GM19023 (cell line): ENCODE measurements at regions not wholly inside any gene's neighbourhood (a gene's known extent, or its start where the extent isn't known, plus 50 kb on each side); places are given as distances from the start of the nearest gene placed in this dataset.

Experiments used
- ATAC-seq: cut with Tn5 transposase; IDR thresholded peaks from one replicate; pipeline ENCODE4 v1.9.1; 2021; ENCODE audit warnings: mild to moderate bottlenecking, moderate library complexity; ENCODE audit not compliant: unreplicated experiment

DNA sequence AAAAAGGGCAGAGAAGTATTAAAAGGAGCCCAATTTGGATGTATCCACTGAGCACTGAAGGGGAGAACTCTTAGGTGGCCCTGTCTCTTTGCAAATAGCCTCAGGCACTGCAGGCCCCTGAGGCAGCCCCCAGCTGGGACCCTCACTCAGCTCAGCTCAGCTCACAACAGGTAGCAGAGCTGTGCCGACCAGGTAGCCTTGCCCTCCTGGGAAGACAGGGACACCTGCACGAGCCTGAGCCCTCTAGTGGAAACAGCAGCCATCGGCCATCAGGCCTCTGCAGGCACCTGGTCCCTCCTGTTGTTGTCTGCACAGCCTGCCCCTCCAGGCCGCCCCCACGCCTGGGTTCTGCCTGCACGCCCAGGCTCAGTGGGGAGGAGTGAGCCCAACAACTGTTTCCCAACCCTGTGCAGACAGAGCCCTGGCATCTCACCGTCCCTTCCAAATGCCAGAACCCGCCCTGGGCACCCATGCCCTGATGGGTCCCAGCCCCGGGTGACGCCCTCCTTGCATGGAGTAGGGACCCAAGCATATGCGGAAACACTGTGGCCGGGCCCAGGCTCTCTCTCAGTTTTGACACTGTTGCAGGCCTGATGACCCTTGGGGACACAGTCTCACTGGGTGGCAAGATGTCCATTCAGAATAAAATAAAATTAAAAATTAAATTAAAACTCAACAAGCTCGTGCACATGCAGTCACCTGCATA is 60.0 kb upstream of the AJAP1 start:
- ATAC-seq: no peak

DNA sequence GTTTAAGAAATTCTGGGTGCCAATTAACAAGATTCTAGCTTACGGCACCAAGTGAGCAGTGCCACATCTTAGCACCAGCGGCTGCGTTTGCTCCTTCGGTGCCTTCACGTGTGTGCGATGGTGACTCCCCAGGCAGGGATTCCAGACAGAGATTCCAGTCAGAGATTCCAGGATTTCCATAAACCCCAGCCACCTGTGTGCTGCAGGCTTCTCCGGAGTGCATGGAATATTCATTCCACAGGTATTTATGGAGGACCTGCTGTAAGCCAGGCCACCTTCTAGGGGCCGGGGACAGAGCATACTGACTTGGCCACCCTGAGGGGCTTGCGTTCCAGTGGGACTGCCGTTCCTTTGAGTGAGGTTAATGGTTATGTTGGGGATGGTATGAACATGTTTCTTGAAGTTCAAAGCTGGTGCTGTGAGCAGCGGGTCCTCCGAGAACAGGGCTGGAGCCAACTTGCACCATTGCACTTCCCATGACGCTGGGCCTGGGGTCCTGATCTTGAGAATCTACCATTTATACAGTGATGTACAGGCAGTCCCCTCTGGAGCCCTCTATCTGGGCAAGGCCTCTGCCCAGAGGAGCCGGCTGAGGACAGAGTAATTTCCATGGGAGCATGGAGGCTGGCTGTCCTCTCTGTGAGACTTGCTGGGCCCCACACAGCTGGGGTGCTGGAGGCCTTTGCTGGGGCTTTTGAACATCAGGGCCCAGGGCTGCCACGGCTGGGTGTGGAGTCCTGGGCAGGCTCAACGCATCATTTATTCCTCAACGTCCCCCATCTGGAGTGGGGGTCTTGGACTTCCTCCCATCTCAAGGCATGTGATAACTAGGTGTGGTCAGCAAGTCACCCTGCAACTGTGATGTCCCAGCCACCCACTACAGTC is 58.8 kb upstream of the AJAP1 start:
- ATAC-seq: no peak

DNA sequence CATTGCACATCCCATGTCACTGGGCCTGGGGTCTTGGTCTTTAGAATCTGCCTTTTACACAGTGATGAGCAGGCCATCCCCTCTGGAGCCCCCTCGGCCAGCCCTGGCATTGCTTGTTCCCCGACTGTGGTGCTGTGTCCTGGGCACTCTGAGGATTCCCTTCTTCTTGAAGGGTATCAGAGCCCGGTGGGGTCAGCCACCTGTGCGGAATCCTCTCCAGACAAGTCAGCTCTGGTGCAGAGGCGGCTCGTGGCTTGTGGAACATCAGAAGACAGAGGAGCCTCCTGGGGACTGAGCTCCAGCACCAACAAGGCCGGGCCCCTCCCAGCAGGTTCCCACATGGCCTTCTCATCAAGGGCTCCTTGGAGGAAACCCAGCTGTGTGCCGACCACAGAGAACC is 57.9 kb upstream of the AJAP1 start:
- ATAC-seq: no peak

DNA sequence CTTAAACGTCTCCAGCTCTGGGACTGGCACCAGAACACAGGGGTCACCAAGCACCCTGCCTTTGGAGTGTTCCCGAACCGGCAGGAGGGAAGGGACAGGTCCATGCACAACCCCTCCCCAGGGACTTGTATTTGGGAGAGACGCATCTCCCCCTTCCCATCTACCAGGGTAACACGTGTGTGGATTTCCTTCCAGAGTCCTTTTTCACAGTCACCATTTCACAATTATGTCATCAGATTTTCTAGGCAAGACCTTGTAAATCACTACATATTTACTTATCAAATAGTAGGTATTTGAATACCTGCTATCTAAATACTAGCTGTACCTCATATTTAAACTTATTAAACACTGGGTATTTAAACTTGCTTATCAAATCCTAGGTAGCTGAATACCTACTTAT is 57.4 kb upstream of the AJAP1 start:
- ATAC-seq: no peak

DNA sequence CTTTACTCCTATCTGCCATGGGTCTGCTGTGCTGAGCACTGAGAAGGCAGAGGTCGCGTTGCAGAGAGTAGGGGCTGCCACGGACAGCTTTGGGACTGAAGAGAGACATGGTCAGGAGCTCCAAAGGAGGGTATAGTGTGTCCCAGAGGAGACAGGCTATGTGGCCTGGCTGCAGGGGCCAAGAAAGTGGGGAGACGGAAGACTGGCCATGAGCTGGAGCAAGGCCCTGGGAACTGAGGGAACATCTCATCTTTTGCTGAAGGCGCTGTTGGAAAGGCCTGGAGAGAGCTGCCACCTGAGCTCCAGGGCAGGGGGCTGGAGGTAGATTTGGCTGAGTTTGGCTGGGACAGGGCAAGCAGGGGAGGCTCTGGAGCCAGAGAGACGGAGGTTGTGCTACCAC is 55.8 kb upstream of the AJAP1 start:
- ATAC-seq: no peak

DNA sequence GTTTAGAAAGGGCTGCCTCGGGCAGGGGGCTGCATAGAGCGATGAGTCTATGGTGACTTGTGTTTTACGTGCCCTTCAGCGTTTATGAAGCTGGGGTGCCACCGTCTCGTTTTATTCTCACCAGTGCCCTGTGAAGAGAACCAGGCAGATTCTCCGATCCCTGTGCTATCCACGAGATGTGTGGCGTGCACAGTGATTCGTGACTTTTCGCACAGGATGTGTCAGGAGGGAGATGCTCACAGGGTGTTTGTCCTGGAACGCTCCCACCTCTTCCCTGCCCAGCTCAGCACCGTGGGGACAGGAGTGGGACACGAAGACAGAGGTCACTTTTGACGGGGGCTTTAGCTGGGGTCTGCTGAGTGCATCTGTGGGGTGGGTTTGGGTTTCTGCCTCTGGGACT is 54.9 kb upstream of the AJAP1 start:
- ATAC-seq: no peak

DNA sequence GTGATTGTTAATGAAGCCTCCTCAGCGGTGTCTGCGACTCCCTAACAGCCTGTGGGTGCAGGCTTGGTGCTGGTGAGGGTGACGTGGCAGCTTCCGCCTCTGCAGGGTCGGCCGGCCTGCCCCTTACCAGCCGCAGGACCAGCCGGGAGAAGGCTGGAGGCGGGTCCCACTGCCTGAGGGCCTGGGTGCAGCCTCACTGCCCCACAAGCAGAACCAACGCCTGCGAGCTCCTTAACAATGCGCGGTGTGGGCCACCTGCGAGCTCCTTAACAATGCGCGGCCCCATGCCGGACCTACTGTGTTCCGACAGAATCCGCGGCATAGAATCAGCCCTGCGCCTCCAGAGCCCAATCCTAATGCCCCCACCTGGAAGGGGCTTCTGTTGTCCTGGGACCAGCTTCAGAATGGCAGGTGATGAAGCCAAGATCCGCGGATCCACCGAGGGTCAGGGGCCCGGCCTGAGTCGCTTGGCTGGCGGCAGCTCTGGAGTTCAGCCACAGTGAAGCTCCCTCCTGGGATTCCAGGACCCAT is 54.4 kb upstream of the AJAP1 start:
- ATAC-seq: no peak

DNA sequence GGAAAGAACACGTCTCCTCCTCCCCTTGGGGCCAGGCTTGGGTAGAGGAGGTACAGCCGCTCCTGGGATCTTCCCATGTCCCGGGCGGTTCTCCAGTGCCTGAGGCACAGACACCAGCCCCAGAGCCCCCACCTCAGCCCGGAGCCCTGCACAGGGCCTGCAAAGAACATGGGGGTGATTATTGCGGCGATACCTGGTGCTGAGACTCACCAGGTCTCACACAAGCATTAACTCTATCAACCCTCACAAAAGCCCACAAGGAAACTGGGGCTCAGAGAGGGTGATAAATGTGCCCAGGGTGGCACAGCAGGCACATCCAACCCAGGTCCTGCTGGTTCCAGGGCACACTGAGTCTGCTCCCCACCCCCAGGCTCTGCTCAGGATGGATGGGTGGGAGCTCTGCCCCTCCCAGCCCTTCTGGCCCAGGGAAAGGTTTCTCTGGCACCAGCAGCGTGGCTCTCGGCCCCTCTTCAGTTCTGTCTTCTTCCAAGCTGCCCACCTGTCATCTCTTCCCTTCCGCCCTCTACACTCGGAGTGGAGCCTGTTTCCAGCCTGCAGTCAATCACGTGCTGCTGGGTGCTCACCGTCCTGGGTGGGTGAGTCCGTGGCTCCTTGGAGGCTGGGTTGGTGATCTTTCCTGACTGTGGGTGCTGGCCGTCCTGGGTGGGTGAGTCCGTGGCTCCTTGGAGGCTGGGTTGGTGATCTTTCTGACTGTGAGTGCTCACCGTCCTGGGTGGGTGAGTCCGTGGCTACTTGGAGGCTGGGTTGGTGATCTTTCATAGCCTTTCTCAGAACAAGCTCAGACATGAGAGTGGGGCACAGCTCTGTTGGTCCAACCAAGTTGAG is 53.6 kb upstream of the AJAP1 start:
- ATAC-seq: no peak

DNA sequence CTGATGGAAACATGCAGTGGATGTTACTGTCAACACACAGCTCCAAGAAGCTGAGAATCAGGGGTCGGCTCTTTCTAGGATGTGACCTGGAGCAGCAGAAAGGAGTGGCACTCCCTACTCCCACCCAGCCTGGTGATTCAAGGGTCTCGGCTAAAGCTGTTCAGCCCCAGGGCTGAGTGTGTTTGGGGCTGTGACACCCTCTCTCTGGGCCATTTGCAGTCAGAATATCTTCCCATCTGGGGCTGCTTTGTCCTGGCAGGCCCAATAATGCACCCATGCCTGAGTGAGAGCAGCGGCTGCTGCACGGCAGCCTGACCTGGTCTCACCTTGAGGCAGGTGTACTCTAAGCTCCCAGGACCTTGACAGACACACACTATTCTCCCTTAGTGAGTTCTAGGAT is 52.5 kb upstream of the AJAP1 start:
- ATAC-seq: no peak

DNA sequence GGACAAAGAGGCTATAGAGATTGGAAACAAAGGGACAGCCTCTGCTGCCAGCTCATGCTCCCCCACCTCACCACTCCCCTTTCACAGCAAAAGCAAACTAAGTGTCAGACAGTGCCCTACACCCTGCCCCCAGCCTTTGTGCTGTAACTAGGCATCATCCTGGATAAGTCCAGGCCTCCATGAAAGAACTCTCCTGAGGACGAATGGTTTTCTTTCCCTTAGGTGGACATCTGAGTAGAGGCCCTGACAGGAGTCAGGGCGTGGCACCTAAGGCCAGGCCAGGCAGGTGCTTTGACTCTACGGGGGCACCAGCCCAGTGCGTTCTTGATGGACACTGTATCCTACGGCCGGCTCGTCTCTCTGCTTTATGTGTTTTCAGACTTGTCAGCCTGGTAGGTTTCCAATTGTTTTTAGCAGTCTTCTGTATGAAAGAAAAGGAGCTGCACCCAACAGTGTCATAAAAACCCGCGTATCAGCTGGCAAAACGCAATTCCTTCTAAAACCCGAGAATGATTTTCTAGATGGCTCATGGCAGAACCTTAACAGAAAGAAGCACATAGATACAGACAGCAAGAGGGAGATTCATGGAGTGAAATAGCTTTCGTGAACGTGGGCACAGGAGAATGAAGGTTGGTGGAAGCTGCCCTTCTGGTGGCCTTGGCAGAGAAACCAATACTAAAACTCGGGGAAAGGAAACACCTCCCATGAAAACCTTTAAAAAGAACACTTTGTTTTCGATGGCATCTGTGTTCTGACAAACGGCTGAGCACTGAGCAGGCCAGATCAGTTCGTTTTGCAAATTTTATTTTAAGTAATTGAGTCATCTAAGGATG is 51.7 kb upstream of the AJAP1 start:
- no peak for ATAC-seq

DNA sequence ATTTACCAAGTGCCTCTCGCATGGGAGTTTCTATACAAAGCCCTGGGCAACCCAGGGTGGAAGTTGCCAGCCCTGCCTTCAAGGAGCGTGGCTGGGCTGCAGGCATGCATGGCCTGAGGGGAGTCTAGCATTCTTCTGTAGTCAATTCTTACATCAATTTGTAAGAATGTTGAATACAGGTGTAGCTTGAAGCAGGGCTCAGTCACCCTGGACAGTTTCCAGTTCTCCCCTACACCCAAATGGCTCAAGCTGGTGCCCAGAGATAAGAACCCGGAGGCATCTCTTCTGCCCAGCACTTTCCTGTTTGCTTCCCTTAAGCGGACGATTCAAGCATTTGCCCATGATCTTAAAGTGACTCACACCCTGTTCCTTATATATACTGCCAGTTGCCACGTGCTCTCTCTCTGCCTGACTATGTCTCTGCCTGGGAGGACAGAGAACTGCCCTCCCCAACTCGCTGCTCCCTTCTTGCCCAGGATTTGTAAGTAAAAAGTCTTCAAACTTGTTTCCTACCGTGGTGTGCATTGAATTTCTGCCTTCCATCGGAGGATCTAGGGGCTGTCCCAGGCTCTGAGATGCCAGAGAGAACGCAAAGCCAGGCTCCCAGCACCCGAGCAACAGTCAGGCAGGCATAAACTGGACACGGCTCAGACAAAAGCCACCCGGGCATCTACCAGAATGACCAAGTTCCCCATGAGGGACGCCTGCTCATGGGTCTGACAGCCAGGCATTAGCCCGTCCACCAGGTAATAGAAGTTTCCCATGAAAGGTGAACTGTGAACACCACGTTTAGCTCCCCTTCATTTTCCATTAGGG is 50.9 kb upstream of the AJAP1 start:
- no peak for ATAC-seq
